ENCODE measurements at regions not wholly inside any gene's neighbourhood (a gene's known extent, or its start where the extent isn't known, plus 50 kb on each side); places are given as distances from the start of the nearest gene placed in this dataset.

GRCh38 chr16:79420493-79420892, 180.0 kb downstream of the MAF start:
- Mint-ChIP-seq H3K4me1 (peaks cover 26% of the 10 kb centered on the region), H3K4me3 (no peak overlapping the region), H3K36me3 (ENCODE audit: low read depth) (no peaks in the 10 kb centered on the region), H3K9me3 (no peaks in the 10 kb centered on the region), H3K27me3 (ENCODE audit: low read depth) (no peaks in the 10 kb centered on the region), H3K27ac (ENCODE audit: unreplicated experiment) (no peak overlapping the region)
- DNase-seq (ENCODE audit: low read depth, low spot score) = no peak
- no peak for TF ChIP-seq CTCF (conservative IDR thresholded peaks at IDR 0.05)

GRCh38 chr16:79419148-79419547, 181.4 kb downstream of the MAF start:
- TF ChIP-seq CTCF (conservative IDR thresholded peaks at IDR 0.05) = no peak
- Mint-ChIP-seq H3K36me3 (ENCODE audit: low read depth) (no peaks in the 10 kb centered on the region), H3K4me1 (peaks cover 26% of the 10 kb centered on the region), H3K27me3 (ENCODE audit: low read depth) (peaks cover 3% of the 10 kb centered on the region), H3K9me3 (no peaks in the 10 kb centered on the region), H3K4me3 (no peak overlapping the region), H3K27ac (ENCODE audit: unreplicated experiment) (no peak overlapping the region)
- DNase-seq (ENCODE audit: low read depth, low spot score) = no peak

- Mint-ChIP-seq H3K27me3 (ENCODE audit: low read depth) (peaks cover 3% of the 10 kb centered on the region), H3K27ac (ENCODE audit: unreplicated experiment) (no peak overlapping the region), H3K9me3 (no peaks in the 10 kb centered on the region)
These were observed 182.9 kb downstream of the MAF start for GRCh38 chr16:79417601-79418008.

GRCh38 chr16:79415983-79416640, 184.4 kb downstream of the MAF start:
- no peak for DNase-seq (ENCODE audit: low read depth, low spot score)
- Mint-ChIP-seq H3K36me3 (ENCODE audit: low read depth) (no peaks in the 10 kb centered on the region), H3K4me3 (no peak overlapping the region), H3K9me3 (no peaks in the 10 kb centered on the region), H3K27me3 (ENCODE audit: low read depth) (peaks cover 3% of the 10 kb centered on the region), H3K27ac (ENCODE audit: unreplicated experiment) (peak overlapping the region; percentile 66), H3K4me1 (peaks cover 23% of the 10 kb centered on the region)
- no peak for TF ChIP-seq CTCF (conservative IDR thresholded peaks at IDR 0.05)

More at GRCh38 chr16:79417601-79418008, 182.9 kb downstream of the MAF start:
- Mint-ChIP-seq H3K36me3 (ENCODE audit: low read depth) (no peaks in the 10 kb centered on the region), H3K4me1 (peaks cover 26% of the 10 kb centered on the region), H3K4me3 (no peak overlapping the region)
- no peak for TF ChIP-seq CTCF (conservative IDR thresholded peaks at IDR 0.05)
- DNase-seq (ENCODE audit: low read depth, low spot score) = no peak

- no peaks in the 10 kb centered on the region for H3K36me3 Mint-ChIP-seq (ENCODE audit: low read depth)
- DNase-seq (ENCODE audit: low read depth, low spot score) = no peak
- no peak for TF ChIP-seq CTCF (conservative IDR thresholded peaks at IDR 0.05)
- no peak overlapping the region for H3K27ac Mint-ChIP-seq (ENCODE audit: unreplicated experiment)
- no peaks in the 10 kb centered on the region for H3K9me3 Mint-ChIP-seq
- H3K4me3 Mint-ChIP-seq = no peak overlapping the region
- H3K27me3 Mint-ChIP-seq (ENCODE audit: low read depth) = peaks cover 5% of the 10 kb centered on the region
- peaks cover 14% of the 10 kb centered on the region for H3K4me1 Mint-ChIP-seq
These were observed 187.7 kb downstream of the MAF start for GRCh38 chr16:79412783-79413225.
